IMR-90 (cell line): ENCODE measurements at regions not wholly inside any gene's neighbourhood (a gene's known extent, or its start where the extent isn't known, plus 50 kb on each side); places are given as distances from the start of the nearest gene placed in this dataset.

Experiments used
- BHLHE40 ChIP-seq: fragments of 150-350 bp; IDR thresholded peaks from 2 replicates; pipeline ENCODE4 v1.6.1; 2016; ENCODE audit warnings: mild to moderate bottlenecking, low read depth, low read length
- CEBPB ChIP-seq: IDR thresholded peaks from 2 replicates; pipeline ENCODE4 v1.6.1; 2012; ENCODE audit warnings: low read depth, low read length, improper control_type of control experiment
- CHD1 ChIP-seq: IDR thresholded peaks from 2 replicates; pipeline ENCODE4 v1.6.1; 2012; ENCODE audit warnings: low read depth, low read length, improper control_type of control experiment
- CTCF ChIP-seq: conservative IDR thresholded peaks from 2 replicates; pipeline ENCODE4 v1.5.1; 2012; ENCODE audit warnings: mild to moderate bottlenecking, low read depth, low read length, improper control_type of control experiment
- ELK1 ChIP-seq: fragments of 150-350 bp; IDR thresholded peaks from 2 replicates; pipeline ENCODE4 v1.6.1; 2016; ENCODE audit warnings: low read depth, mild to moderate bottlenecking, low read length, moderate library complexity, borderline replicate concordance
- MAFK ChIP-seq: IDR thresholded peaks from 2 replicates; pipeline ENCODE4 v1.6.1; 2012; ENCODE audit warnings: low read depth, low read length, improper control_type of control experiment
- MAZ ChIP-seq: IDR thresholded peaks from 2 replicates; pipeline ENCODE4 v1.6.1; 2012; ENCODE audit warnings: low read depth, mild to moderate bottlenecking, low read length, improper control_type of control experiment, moderate library complexity, borderline replicate concordance
- MXI1 ChIP-seq: IDR thresholded peaks from 2 replicates; pipeline ENCODE4 v1.6.1; 2012; ENCODE audit warnings: low read depth, mild to moderate bottlenecking, low read length, moderate library complexity, borderline replicate concordance
- POLR2A ChIP-seq: IDR thresholded peaks from 2 replicates; pipeline ENCODE4 v1.6.1; 2012; ENCODE audit warnings: mild to moderate bottlenecking, low read depth, low read length
- RAD21 ChIP-seq: IDR thresholded peaks from 2 replicates; pipeline ENCODE4 v1.6.1; 2012; ENCODE audit warnings: low read length, improper control_type of control experiment
- RCOR1 ChIP-seq: IDR thresholded peaks from 2 replicates; pipeline ENCODE4 v1.6.1; 2012; ENCODE audit warnings: mild to moderate bottlenecking, low read length, improper control_type of control experiment; ENCODE audit not compliant: insufficient replicate concordance
- RFX5 ChIP-seq: IDR thresholded peaks from 2 replicates; pipeline ENCODE4 v1.8.0; 2012; ENCODE audit warnings: low read depth, mild to moderate bottlenecking, low read length, moderate library complexity
- USF2 ChIP-seq: fragments of 150-350 bp; IDR thresholded peaks from 2 replicates; pipeline ENCODE4 v1.6.1; 2017; ENCODE audit warnings: mild to moderate bottlenecking, antibody characterized with exemption, low read length, low read depth

- no peak for TF ChIP-seq CTCF
- TF ChIP-seq MAZ: no peak
- no peak for TF ChIP-seq CEBPB
- TF ChIP-seq POLR2A: no peak
- TF ChIP-seq BHLHE40: no peak
- TF ChIP-seq RAD21: no peak
- TF ChIP-seq RFX5: no peak
- no peak for TF ChIP-seq MAFK
- TF ChIP-seq CHD1: no peak
- no peak for TF ChIP-seq ELK1
- TF ChIP-seq RCOR1: no peak
- TF ChIP-seq MXI1: no peak
- no peak for TF ChIP-seq USF2
Measured at GRCh38 chr9:68601081-68601480, 60.4 kb upstream of the TMEM252 start.
